ENCODE measurements at regions not wholly inside any gene's neighbourhood (a gene's known extent, or its start where the extent isn't known, plus 50 kb on each side); places are given as distances from the start of the nearest gene placed in this dataset.

DNA sequence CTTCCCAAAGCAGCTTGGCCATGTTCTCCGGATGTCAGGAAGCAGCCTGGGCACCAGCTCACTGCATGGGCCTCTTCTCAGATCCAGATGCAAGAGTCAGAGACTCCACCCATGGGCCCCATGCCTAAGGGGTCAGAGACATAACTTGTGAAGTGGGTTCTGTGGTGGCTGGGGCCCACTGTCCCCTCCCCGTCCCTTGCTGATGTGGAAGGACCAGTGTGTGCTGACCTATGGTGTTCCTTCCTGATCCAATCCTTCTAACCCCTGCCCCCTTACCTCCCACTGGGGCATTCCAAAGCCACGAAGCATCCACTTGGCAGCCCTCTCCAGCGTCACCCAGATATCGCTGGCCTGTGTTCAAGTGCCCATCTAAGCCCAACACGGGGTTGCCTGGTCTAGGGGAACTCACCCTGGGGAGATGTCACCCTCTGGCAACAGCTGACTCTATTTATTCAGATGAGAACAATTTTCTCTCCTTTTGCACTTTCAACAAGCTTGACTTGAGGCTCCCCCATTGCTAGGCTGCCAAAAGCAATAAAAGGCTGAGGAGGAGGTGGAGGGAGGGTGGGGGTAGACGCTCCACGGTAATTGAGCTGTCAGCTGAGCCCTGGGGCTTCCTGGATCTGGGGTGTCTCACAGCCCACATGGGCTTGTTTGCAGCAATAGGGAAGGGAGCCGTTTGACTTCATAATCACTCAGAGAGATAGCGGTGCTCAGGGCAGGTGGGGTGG is 158.5 kb downstream of the ADAMTS15 start:
- no peak for TF ChIP-seq FOXP2 (optimal IDR thresholded peaks at IDR 0.05; ENCODE audit: borderline replicate concordance, extremely low read depth, extremely low read length, insufficient read depth)
- no peak for TF ChIP-seq POLR2AphosphoS5 (IDR thresholded peaks at IDR 0.05; ENCODE audit: low read depth, low read length)
- TF ChIP-seq, protein P1, sequence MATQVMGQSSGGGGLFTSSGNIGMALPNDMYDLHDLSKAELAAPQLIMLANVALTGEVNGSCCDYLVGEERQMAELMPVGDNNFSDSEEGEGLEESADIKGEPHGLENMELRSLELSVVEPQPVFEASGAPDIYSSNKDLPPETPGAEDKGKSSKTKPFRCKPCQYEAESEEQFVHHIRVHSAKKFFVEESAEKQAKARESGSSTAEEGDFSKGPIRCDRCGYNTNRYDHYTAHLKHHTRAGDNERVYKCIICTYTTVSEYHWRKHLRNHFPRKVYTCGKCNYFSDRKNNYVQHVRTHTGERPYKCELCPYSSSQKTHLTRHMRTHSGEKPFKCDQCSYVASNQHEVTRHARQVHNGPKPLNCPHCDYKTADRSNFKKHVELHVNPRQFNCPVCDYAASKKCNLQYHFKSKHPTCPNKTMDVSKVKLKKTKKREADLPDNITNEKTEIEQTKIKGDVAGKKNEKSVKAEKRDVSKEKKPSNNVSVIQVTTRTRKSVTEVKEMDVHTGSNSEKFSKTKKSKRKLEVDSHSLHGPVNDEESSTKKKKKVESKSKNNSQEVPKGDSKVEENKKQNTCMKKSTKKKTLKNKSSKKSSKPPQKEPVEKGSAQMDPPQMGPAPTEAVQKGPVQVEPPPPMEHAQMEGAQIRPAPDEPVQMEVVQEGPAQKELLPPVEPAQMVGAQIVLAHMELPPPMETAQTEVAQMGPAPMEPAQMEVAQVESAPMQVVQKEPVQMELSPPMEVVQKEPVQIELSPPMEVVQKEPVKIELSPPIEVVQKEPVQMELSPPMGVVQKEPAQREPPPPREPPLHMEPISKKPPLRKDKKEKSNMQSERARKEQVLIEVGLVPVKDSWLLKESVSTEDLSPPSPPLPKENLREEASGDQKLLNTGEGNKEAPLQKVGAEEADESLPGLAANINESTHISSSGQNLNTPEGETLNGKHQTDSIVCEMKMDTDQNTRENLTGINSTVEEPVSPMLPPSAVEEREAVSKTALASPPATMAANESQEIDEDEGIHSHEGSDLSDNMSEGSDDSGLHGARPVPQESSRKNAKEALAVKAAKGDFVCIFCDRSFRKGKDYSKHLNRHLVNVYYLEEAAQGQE (IDR thresholded peaks at IDR 0.05; ENCODE audit: insufficient read depth in 1 of 2, low read depth in 2 of 2, low read length in 2 of 2) = no peak
- TF ChIP-seq SIN3A (IDR thresholded peaks at IDR 0.05; ENCODE audit: borderline replicate concordance, insufficient read depth, low read length) = no peak
- no peak for TF ChIP-seq TAF1 (IDR thresholded peaks at IDR 0.05; ENCODE audit: borderline replicate concordance, insufficient read depth, low read length)

DNA sequence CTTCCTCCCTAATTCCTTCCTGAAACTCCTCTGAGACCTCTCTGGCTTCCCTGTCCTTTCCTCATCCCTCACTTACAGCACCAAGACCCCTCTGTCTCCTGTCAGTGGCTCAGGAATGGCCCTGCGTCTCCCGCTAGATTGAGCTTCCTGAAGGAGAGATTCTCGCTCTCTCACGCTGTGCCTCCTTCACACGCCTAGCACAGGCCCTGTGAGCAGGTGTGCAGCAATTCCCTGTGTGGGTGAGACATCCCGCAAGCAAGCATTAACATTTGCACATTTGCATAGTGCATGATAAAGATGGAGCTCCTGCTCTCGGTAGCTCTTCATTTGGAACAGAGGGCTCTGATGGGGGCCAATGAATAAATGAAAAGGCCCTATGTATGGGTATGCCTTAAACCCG is 159.8 kb downstream of the ADAMTS15 start:
- no peak for TF ChIP-seq TAF1 (IDR thresholded peaks at IDR 0.05; ENCODE audit: borderline replicate concordance, insufficient read depth, low read length)
- no peak for TF ChIP-seq SIN3A (IDR thresholded peaks at IDR 0.05; ENCODE audit: borderline replicate concordance, insufficient read depth, low read length)
- TF ChIP-seq, protein P1 (IDR thresholded peaks at IDR 0.05; ENCODE audit: insufficient read depth in 1 of 2, low read depth in 2 of 2, low read length in 2 of 2) = no peak
- no peak for TF ChIP-seq FOXP2 (optimal IDR thresholded peaks at IDR 0.05; ENCODE audit: borderline replicate concordance, extremely low read depth, extremely low read length, insufficient read depth)
- TF ChIP-seq POLR2AphosphoS5 (IDR thresholded peaks at IDR 0.05; ENCODE audit: low read depth, low read length) = no peak

DNA sequence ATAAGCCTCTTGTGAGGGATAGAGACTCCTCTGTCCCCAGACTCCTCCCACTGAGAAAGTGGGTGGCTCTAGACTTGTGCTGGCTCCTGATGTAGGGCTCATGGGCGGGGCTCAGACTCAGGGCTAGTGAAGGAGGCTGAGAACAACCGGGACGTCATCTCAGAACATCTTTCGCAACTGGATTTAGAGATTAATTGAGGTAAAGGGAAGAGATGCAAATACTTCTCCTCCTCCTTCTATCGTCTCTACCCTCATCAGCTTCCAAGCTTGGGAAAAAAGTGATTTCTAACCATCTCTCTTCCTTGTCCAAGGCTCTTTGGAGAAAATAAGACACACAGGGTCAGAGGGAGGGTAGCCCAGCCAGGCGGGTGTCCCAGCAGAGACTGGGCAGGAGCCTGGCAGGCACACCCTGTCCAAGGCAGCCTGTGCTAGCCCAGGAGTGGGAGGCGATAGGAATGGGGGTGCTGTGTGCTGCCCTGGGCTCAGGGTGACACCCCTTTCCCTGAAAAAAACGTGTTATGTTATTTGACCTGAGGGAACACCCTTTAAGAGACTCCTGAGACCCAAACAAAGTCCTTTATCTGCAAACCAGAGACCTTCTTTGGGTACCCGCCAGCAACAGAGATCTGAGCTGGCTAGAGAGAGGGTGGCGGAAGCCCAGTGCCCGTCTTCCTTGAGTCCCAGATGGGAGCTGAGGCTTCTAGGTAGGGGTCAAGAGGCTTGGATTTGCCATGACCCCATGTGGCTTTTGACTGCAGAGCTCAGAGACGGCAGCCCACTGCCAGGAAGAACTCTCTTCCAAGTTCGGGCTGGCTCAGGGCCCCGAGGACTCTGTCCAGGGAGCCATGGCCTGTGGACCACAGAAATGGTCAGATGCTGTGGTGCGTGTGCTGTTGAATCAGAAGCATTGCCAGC is 160.9 kb downstream of the ADAMTS15 start:
- TF ChIP-seq SIN3A (IDR thresholded peaks at IDR 0.05; ENCODE audit: borderline replicate concordance, insufficient read depth, low read length) (no peak), FOXP2 (optimal IDR thresholded peaks at IDR 0.05; ENCODE audit: borderline replicate concordance, extremely low read depth, extremely low read length, insufficient read depth) (no peak), TAF1 (IDR thresholded peaks at IDR 0.05; ENCODE audit: borderline replicate concordance, insufficient read depth, low read length) (no peak), POLR2AphosphoS5 (IDR thresholded peaks at IDR 0.05; ENCODE audit: low read depth, low read length) (no peak)
- TF ChIP-seq, protein P1 (IDR thresholded peaks at IDR 0.05; ENCODE audit: insufficient read depth in 1 of 2, low read depth in 2 of 2, low read length in 2 of 2) = no peak

DNA sequence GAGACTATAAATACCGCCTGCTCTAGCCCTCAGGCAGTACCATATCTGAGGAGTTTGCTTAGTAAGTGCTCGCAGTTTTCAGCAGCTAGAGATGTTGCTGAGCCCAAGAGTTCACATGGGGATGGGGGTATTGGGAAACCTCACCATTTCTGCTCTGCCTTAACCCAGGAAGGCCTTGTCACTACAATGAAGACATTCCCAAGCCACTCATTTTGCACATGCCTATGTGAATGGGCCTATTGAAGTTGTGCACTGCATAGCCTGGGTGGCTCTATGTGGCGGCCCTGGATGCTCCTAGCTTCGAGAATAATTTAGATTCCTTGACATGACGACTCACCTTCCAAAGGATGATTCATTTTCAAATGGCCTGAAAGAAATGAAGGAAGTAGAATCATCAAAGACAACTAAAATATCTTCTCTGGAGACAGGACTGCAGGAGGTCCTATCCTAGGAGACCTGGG is 163.4 kb downstream of the ADAMTS15 start:
- TF ChIP-seq, protein P1 (IDR thresholded peaks at IDR 0.05; ENCODE audit: insufficient read depth in 1 of 2, low read depth in 2 of 2, low read length in 2 of 2) = no peak
- TF ChIP-seq POLR2AphosphoS5 (IDR thresholded peaks at IDR 0.05; ENCODE audit: low read depth, low read length) (no peak), TAF1 (IDR thresholded peaks at IDR 0.05; ENCODE audit: borderline replicate concordance, insufficient read depth, low read length) (no peak), SIN3A (IDR thresholded peaks at IDR 0.05; ENCODE audit: borderline replicate concordance, insufficient read depth, low read length) (no peak), FOXP2 (optimal IDR thresholded peaks at IDR 0.05; ENCODE audit: borderline replicate concordance, extremely low read depth, extremely low read length, insufficient read depth) (no peak)

Measured in PFSK-1 (cell line).